ENCODE measurements at regions not wholly inside any gene's neighbourhood (a gene's known extent, or its start where the extent isn't known, plus 50 kb on each side); places are given as distances from the start of the nearest gene placed in this dataset.
"Not testable (repeated sequence)": the region's sequence is repeated elsewhere in the genome, so short reads cannot be mapped to it uniquely, and the experiment has no call there.

DNA sequence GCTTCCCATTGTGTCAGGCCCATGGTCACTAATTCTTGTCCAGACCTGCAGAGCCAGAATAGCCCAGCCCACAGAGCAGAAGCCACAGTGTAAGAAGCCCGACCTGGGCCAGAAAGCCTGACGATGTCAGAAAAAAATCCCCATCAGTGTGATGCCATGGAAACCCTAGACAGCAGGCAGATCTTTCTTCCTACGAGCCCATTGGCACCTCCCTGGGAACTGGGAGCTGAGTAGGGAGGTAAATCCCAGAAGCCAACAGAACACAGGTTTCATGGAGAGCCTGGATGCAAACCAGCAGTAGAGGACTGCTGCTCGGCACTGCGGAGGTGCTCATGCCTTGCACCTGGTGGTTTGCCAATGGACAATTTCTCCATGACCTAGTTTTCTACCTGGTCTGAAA is 82.2 kb upstream of the SLC22A16 start:
- DNase-seq: peak in 1 of 14 donors; percentile 87

DNA sequence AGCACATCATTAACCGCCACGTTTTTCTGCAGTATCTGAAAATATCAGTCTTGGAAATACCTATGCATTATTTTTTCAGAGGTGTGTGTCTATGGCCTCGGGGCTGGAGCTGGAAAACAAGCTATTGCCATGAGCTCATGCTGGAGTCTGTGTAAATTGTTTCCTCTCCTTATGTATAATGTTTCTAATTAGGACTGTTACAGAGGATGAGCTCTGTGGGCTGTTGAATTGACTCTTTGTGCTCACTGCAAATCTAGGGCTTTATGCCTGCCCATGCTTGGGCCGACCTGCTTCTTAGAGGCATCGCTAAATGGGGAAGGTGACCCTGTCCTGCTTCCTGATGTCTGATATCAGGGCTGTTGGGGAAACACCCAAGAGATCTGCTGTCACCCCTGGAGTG is 80.8 kb upstream of the SLC22A16 start:
- peak in 1 of 14 donors; percentile 35 for DNase-seq

DNA sequence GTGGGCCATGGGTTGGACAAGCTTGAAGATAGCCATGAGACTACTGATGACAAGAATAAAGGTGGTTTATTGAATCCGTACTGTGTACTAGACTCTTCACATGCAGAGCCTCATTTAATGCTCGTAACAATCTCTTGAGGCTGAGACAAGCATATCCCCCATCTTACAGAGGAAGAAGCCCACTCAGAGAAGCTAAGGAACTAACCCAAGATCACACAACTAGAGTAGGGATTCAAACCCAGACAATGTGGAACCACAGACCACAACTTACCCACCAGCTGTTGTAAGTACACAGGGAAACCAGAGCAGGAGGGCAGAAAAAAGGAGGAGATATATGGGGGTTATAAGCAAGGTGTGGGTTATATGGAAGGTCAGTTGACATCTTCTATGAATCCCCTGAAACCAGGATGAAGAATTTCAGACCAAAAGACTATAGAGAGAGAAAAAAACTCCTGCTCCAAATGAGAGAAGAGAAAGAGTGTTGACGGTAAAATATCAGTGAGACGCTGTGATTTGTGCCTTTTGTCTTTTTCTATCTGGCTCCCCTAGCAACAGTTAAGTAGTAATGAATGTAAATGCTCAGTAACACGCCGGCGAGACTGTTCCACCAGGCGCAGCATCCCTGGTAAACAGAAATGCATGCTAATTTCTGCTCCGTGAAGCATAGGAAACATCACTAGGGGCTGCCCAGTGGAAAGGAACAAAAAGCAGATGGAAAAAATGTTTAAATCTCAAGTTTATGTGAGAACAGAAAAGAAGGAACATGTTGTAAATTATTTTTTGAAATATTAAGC is 80.1 kb upstream of the SLC22A16 start:
- DNase-seq: no peak

DNA sequence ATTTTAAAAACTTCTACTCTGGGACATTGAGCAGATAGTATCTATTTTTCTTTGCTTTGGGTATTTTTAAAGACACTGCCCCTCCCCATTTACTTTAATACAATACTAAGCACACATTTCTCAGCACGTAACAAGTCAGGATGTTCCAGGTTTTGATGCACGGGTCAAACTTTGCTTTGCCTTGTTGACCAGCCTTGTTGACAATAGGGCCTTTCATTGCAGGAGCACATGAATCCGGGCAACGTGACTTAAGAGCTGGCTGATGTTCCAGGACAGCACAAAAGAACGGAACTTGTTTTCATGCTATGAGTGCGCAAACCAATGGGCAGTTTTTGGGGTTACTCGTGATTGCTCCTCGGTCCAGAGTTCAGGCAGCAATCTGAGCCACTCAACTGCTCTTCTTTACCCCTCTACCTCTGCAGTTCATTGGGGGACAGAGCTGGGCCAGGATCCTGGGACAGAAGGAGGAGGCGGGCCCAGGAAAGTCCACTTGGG is 78.6 kb upstream of the SLC22A16 start:
- DNase-seq: peak in 12 of 14 donors; percentile 14 to 89 (median 76)

DNA sequence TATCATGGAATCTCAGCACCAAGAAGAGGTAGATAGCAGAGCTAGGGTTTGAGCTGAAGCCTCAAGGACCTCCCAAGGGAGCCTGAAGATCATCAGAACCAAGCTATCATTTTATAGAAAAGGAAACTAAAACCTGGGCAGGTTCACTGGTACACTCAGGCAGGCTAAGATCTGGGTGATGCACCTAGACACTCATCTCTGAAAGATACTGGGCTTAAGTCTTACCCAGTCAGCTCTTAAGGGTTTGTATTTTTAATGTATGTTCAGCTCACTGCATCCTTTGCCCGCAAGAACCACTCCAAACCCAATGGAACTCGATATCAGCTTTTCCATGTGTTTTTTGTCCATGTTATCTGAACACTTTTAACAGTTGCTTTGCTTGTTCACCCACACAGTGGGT is 78.0 kb upstream of the SLC22A16 start:
- no peak for DNase-seq

DNA sequence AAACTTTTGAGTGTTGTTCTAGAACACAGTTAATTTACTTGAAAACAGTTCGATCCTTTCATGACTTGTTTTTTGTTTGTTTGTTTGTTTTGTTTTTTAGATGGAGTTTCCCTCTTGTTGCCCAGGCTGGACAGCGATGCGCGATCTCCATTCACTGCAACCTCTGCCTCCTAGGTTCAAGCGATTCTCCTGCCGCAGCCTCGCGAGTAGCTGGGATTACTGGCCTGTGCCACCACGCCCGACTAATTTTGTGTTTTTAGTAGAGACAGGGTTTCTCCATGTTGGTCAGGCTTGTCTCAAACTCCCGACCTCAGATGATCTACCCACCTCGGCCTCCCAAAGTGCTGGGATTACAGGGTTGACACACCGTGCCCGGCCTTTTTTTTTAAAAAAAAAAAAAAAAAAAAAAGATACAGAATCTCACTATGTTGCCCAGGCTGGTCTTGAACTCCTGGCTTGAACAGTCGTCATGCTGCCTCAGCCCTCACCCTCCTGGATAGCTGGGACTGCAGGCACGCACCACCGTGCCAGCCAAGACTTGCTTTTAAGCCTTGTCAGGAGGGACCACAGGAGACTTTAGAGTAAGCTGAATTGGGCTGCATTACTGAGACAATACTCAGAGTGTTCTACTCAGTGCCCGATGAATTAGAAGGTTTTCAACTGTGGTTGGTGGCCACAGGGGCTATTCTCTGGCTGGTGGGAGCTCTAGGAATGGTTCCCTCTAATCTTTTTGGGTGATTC is 76.7 kb upstream of the SLC22A16 start:
- no peak for DNase-seq

DNA sequence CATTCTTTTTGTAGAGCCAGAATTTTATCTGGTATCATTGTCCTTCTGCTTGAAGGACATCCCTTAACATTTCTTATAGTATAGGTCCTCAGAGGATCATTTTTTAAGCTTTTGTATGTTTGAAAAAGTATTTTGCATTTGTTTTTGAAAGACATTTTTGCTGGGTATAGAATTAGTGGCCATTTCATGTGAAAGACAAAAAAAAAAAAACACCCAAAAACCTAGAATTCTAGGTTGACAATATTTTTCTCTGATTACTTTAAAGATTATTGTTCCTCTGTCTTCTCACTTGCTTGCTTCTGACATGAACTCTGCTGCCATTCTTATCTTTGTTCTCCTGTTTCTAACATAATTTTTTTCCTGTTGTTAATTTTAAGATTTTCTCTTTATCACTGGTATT is 75.7 kb upstream of the SLC22A16 start:
- DNase-seq: no peak

DNA sequence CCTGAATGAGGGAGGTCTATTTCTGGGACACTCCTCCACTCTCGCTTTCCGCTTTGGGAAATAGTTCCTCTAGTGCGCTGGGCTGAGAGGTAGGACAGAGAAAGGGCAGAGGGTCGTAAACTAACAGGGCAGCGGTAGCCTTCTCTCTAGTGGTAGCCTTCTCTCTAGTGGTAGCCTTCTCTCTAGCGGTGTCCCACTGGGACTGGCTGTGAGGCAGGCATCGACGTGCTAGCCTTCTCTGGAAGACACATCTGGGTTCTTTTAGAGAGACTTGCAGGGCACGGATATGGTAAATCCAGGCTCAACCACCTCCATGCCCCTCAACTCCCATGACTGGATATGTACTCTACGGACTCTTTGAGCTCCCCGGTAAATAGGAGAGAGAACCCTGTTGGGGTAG is 74.7 kb upstream of the SLC22A16 start:
- DNase-seq: no peak

DNA sequence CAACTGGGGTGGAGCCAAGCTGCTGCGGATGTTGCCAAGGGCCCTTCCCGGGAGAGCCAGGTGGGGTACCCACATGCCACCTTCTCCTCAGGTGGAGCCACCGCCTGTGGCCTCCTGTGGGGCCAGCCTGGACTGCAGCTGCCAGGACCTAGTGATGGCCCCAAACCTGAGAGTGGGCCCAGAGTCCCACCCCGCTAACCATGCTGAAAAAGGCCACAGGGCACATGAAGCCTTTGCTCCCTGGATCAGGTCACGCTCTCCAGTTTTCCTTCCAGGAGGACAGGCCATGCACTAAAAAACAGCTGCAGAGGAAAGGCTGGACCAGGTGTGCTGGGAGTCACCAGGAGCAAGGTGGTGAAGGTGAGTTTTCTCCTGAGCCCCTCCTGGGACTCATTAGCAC is 73.9 kb upstream of the SLC22A16 start:
- DNase-seq: no peak

DNA sequence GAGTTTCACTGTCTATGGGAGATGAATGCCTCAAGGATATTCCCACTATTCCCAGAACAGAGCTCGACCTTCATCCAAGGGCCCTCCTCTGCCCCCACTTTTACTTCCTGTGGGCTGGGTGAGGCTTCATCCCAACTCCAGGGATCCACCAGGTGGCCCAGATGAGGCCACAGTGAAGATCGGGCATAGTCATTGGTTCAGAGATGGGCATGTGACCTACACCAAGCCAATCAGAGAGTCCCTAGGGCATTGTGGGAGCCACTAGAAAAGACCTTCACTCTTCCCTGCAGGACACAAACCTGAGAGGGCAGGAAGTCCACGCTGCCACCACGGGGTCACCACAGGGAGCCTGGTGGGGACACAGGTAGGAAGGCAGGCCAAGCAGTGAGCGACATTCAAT is 72.9 kb upstream of the SLC22A16 start:
- DNase-seq: no peak

DNA sequence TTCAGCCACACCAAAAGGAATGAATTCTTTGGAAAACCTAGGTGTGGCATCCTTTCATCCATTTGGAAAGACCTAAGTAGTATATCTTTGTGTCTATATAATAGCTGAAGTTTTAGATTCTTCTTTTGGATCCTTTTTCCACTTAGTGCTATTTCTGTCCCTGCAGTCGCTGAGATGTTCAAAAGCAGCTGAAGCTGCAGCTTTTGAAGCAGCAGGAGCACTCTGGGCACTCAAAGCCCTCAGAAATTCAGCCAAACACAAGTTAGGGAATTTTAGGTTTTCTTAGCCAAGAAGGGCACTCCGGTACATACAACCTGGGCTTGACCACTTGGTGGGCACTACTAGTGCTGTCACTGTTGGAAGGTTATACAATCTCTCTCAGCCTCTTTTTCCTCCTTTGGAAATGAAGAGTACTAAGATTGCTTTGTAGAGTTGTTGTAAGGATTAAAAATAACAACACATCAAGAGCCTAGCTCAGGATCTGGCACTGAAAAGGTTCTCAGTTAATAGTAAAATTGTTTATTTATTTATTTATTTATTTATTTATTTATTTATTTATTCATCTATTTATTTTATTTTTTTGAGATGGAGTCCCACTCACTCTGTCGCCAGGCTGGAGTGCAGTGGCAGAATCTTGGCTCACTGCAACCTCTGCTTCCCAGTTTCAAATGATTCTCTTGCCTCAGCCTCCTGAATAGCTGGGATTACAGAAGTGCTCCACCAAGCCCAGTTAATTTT is 71.9 kb upstream of the SLC22A16 start:
- DNase-seq: peak in 1 of 14 donors; percentile 31

DNA sequence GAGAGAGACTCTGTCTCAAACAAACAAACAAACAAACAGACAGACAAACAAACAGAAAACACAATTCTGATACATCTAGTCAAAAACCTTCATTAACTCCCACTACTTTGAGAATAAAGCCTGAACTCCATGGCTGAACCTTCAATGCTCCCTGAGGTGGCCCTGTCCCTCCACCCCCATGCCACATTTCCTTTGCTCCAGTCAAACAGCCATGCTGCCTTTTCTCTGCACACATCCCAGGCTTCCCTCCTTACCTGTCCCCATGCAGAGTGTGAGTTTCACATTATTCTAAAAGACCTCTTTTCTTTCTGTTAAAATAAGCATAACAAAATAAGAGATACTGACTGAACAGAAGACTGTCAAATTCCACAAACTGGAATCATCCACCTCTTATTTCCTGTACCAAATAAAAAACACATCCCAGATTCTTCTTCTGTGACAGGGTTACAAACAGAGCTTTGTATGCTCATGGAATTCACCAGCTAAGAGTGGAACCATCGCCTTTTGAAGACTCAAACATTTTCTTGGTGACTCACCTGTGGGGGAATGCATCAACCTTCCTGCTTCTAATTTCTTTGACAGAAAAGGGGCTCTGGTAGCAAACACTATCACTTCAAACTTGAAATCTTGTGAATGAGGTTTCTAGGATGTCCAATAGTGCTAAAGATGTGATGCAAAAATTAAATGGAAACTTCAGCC is 71.0 kb upstream of the SLC22A16 start:
- no peak for DNase-seq

DNA sequence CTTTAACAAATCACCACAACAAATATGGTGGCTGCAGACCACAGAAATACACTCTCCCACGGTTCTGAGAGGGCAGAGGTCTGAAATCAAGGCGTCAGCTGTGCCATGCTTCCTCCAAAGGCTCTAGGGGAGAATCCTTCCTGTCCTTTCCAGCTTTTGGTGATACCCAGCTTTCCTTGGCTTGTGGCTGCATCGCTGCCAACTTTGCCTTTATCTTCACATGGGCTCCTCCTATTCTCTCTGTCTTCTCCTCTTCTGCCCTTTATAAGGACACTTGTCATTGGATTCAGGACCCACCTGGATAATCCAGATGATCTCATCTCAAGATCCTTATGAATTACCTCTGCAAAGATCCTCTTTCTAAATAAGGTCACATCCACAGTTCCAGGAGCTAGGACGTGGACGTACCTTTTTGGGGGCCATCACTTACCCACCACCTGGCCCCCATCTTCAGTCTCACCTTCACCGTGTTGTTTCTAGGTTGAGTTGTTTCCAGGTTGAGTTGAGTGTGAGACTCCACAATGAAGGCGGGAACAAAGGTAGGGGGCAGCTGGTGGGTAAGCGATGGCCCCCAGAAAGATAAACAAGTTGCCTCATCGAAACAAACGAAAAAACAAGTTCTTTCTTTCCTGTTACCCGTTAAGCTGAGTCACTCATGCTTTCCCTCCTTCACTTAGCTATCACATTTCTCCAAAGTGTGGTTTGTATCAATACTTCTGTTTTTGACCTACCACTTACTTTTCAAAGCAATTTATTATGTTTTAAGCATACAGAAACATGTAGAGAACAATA is 68.9 kb upstream of the SLC22A16 start:
- no peak for DNase-seq

DNA sequence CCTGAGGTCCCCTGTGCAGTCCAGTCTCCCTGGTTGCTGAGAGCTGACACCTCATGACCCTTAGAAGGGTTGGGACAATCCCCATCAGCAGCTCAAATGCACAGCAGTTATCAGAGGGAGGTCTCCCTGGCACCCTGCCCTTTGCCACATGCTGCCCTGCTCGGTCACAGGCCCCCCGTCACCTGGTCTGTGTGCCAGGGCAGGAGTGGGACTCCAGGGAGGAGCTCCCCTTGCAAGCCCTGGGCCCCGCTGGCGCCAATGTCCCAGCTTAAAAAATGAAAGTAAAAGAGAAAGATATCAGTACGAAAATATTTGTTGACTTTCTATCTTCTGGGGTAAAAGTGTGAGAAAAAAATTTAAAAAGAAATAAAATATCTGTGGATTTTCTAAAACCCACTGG is 68.1 kb upstream of the SLC22A16 start:
- no peak for DNase-seq

DNA sequence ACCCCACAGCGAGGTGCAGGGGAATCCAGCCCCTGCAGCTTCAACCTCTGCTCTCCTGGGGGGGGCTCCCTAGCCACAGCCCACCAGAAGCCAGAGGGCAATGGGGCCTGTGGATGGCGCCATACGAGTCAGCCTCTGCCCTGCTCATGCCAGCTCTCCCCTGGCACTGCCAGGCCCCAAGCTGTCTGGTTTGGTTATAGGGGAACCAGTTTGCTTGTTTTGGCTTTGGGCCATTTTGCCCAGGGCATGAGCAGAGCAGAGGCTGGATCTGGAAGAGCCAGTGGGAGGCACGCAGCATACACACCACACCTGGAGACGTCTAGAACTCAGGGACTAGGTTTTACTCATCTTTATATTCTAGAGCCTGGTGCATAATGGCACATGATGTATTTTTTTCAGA is 66.7 kb upstream of the SLC22A16 start:
- peak in 4 of 14 donors; percentile 28 to 70 (median 58) for DNase-seq

DNA sequence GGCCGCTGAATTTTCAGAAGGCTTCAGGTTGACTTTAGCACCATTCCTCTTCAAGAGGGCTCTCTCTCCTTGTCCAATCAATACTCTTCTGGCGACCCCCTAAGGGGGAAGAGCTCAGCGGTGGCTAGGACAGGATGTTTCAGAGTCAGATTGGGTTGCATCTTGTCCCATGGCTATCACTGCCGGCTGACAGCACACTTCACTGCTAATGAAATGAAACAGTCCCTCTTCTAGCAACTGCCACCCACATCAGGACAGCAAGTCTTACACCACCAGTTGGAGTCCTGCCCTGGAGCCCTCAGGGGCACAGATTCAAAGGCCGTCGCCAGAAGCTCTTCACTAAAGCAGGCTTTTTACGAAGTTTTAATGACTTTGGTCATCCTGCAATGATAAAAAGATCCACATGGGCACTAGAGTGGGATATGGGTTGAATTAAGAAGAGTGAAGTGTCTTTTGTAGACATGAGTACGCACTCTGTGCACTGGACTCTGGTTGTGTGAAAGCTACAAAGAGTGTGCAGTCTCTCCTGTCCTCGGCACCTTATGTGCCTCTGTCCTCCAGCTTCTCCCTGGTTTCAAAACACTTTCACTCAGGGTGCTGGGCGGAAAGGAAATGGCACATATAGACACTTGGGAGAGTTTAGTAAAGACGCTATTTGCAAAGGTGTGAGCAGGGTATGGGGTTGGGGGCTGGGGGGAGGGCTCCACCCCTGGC is 66.1 kb upstream of the SLC22A16 start:
- DNase-seq: peak in 9 of 14 donors; percentile 19 to 76 (median 45)

DNA sequence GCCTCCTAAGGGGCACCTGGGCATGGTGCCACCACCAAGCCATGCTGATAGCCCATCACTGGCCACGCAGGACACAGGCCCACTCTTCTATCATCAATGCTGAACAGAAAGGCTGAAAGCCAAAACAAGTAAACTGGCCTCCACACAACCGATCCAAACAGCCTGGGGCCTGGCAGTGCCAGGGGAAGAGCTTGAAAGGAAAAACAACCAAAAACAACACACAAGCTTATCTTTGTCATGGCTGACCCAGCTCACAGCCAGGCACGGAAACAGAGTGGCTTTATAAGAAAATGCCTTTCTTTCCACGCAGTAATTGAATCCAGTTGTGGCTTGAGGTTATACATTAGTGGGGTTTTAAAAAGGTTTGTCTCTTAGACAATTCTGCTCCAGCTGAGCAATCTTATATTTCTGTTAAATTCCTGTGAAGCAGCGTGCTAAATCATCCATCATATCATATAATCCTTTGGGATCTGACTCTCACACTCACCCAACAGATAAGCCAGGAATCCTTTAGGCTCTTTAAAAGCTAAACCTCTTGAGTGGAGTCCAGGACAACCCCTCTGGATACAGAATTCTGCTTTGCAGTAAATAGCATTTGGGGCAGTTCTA is 65.4 kb upstream of the SLC22A16 start:
- peak in 13 of 14 donors; percentile 6 to 81 (median 66) for DNase-seq

DNA sequence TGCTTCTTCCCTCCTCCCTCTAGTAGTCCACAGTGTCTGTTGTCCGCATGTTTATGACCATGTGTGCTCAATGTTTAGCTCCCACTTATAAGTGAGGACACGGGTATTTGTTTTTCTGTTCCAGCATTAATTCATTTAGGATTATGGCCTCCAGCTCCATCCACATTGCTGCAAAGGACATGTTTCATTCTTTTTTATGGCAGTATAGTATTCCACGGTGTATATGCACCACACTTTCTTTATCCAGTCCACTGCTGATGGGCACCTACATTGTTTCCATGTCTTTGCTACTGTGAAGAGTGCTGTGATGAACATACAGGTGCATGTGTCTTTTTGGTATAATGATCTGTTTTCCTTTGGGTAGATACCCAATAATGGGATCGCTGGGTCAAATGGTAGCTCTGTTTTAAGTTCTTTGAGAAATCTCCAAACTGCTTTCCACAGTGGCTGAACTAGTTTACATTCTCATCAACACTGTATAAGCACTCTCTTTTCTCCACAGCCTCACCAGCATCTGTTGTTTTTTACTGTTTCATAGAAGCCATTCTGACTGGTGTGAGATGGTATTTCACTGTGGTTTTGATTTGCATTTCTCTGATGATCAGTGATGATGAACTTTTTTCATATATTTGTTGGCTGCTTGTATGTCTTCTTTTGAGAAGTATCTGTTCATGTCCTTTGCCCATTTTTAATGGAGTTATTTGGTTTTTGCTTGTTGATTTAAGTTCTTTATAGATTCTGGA is 63.0 kb upstream of the SLC22A16 start:
- not testable (repeated sequence) for DNase-seq

DNA sequence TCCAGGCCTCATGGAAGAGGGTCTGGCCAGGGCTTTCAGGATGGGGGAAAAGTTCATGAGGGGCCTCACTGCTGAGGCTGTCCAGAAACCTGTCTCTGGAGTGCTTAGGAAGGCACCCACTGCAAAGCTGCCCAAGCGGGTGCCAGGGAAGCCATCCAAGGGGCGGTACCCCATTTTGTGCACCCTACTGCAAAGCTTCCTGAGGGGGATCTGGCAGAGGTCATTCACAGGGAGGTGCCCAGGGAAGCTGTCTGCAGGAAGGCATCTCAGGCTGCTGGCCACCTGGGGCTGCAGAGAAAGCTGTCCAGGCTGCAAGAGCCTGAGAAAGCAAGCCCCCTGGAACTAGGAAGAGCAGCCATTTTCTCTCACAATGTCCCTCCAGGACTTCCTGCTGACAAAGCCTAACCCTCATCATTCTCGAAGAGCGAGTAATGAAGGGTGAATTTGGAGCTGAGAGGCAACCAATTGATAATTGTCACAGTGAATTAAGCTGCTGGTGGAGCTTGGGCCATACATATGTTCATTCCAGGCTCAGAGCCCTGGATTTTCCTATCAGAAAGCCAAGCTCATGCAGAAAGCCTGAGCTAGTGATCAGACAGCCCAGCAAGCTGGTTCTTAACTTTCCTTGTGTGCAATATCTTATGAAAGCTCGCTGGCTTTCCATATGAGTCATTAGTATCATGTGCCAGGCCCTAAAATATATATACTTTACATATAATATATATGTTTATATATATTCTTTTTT is 62.2 kb upstream of the SLC22A16 start:
- no peak for DNase-seq
